ENCODE measurements at regions not wholly inside any gene's neighbourhood (a gene's known extent, or its start where the extent isn't known, plus 50 kb on each side); places are given as distances from the start of the nearest gene placed in this dataset.

DNA sequence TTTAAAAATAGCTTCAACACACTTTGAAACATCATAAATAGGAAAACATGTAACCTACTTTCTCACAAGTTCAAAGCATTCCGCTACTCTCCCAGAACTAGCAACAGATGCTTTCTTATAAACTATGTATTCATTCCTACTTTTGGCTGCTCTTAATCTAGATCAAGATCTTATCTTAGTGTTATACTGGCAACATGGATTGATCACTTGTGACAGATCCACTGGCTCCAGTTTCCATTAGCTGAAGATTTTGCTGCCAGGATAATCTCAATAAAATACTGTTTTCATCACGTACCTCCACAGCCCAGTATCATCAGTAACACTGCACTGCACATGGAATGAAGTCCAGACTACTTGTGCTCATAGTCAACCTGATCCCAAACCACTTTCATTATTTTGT, 491.7 kb upstream of the AGTR1 start:
- no peak for ATAC-seq
- POLR2A ChIA-PET: no interaction called here

DNA sequence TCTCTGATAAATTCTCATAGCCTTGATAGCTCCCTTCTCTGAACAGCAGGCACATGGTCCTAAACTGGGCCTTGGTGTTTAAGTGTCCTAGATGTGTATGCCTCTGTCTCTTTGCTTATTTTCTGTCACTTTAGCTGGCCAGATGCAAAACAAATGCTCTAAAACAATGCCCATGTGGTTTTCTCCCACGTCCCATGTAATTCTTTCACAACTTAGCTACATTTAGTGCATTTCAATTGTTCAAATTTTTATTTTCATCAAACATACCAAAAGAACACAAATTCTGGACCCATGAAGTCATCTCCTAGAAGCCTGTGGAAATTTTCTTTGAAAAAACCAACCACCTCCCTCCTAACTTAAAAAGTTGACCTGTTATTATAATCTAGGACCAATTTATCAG, 491.3 kb upstream of the AGTR1 start:
- Histone ChIP-seq H3K4me2 (no peak overlapping the region), H3K9me3 (no peaks in the 10 kb centered on the region), H3K4me1 (no peaks in the 10 kb centered on the region), H3K4me3 (no peak overlapping the region), H3K27ac (no peak overlapping the region)
- TF ChIP-seq SMC3 (IDR thresholded peaks at IDR 0.05): no peak
- no peak for TF ChIP-seq RCOR1 (IDR thresholded peaks at IDR 0.05; ENCODE audit: low read depth, low read length)
- TF ChIP-seq, protein P1, sequence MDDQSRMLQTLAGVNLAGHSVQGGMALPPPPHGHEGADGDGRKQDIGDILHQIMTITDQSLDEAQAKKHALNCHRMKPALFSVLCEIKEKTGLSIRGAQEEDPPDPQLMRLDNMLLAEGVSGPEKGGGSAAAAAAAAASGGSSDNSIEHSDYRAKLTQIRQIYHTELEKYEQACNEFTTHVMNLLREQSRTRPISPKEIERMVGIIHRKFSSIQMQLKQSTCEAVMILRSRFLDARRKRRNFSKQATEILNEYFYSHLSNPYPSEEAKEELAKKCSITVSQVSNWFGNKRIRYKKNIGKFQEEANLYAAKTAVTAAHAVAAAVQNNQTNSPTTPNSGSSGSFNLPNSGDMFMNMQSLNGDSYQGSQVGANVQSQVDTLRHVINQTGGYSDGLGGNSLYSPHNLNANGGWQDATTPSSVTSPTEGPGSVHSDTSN (IDR thresholded peaks at IDR 0.05): no peak
- TF ChIP-seq HOXB13 (CRISPR knock-in tag; IDR thresholded peaks at IDR 0.05; ENCODE audit: low read depth): no peak
- no peak for TF ChIP-seq SREBF2 (IDR thresholded peaks at IDR 0.05)
- no peak for TF ChIP-seq CBX8 (IDR thresholded peaks at IDR 0.05)
- TF ChIP-seq EHF (CRISPR knock-in tag; IDR thresholded peaks at IDR 0.05): no peak
- no peak for TF ChIP-seq POLR2A (IDR thresholded peaks at IDR 0.05; ENCODE audit: low read length)
- no peak for TF ChIP-seq RNF2 (IDR thresholded peaks at IDR 0.05; ENCODE audit: borderline replicate concordance, low read depth)
- TF ChIP-seq GATA3 (IDR thresholded peaks at IDR 0.05; ENCODE audit: borderline replicate concordance): no peak
- no peak for TF ChIP-seq MYC (IDR thresholded peaks at IDR 0.05; ENCODE audit: borderline replicate concordance, low read length)
- no peak for TF ChIP-seq HOXA7 (CRISPR knock-in tag; IDR thresholded peaks at IDR 0.05)
- TF ChIP-seq, protein P2, sequence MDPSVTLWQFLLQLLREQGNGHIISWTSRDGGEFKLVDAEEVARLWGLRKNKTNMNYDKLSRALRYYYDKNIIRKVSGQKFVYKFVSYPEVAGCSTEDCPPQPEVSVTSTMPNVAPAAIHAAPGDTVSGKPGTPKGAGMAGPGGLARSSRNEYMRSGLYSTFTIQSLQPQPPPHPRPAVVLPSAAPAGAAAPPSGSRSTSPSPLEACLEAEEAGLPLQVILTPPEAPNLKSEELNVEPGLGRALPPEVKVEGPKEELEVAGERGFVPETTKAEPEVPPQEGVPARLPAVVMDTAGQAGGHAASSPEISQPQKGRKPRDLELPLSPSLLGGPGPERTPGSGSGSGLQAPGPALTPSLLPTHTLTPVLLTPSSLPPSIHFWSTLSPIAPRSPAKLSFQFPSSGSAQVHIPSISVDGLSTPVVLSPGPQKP (IDR thresholded peaks at IDR 0.05; ENCODE audit: low read depth, low read length): no peak
- no peak for TF ChIP-seq KDM1A (IDR thresholded peaks at IDR 0.05; ENCODE audit: low read depth)
- TF ChIP-seq CEBPB (IDR thresholded peaks at IDR 0.05): no peak
- no peak for TF ChIP-seq CHD2 (IDR thresholded peaks at IDR 0.05; ENCODE audit: low read length, partially characterized antibody)
- DNase-seq (ENCODE audit: low read depth in 1 of 2, low spot score in 1 of 2): no peak
- no peak for FAIRE-seq
- no peak for ATAC-seq
- 8% methylated on average over 1 of the region's 1 CpG for WGBS (ENCODE audit: missing lambda C conversion rate)
- ChIA-PET CTCF (interaction anchor here (1.1 kb wide), 1 partner anchor 15 kb away, joined by 3 read pairs; no protein-coding TSS in a partner anchor), POLR2A (no interaction called here)

More for the DNA sequence above, 491.7 kb upstream of the AGTR1 start:
- CTCF ChIA-PET: interaction anchor here (1.1 kb wide), 1 partner anchor 16 kb away, joined by 3 read pairs; no protein-coding TSS in a partner anchor
- no peak overlapping the region for H3K27ac ChIP-seq
- H3K9me3 ChIP-seq: no peaks in the 10 kb centered on the region
- DNase-seq (ENCODE audit: low read depth in 1 of 2, low spot score in 1 of 2): no peak
- no peak for FAIRE-seq
- no peak overlapping the region for H3K4me3 ChIP-seq
- TF ChIP-seq GATA3 (IDR thresholded peaks at IDR 0.05; ENCODE audit: borderline replicate concordance) (no peak), CBX2 (IDR thresholded peaks at IDR 0.05; ENCODE audit: borderline replicate concordance, low read depth) (no peak), EHF (CRISPR knock-in tag; IDR thresholded peaks at IDR 0.05) (no peak), ZNF302 (CRISPR knock-in tag; IDR thresholded peaks at IDR 0.05) (no peak), HDAC2 (IDR thresholded peaks at IDR 0.05) (no peak), RAD21 (conservative IDR thresholded peaks at IDR 0.05 in 1 of 2, IDR thresholded peaks at IDR 0.05 in 1 of 2) (no peak), PHF8 (IDR thresholded peaks at IDR 0.05; ENCODE audit: borderline replicate concordance, low read depth) (no peak), ZFP36 (IDR thresholded peaks at IDR 0.05; ENCODE audit: borderline replicate concordance, partially characterized antibody) (no peak)
- TF ChIP-seq, protein P3, sequence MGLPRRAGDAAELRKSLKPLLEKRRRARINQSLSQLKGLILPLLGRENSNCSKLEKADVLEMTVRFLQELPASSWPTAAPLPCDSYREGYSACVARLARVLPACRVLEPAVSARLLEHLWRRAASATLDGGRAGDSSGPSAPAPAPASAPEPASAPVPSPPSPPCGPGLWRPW (IDR thresholded peaks at IDR 0.05): no peak
- no peaks in the 10 kb centered on the region for H3K4me1 ChIP-seq
- H3K4me2 ChIP-seq: no peak overlapping the region
- WGBS (ENCODE audit: missing lambda C conversion rate): 41% methylated on average over 2 of the region's 2 CpGs

DNA sequence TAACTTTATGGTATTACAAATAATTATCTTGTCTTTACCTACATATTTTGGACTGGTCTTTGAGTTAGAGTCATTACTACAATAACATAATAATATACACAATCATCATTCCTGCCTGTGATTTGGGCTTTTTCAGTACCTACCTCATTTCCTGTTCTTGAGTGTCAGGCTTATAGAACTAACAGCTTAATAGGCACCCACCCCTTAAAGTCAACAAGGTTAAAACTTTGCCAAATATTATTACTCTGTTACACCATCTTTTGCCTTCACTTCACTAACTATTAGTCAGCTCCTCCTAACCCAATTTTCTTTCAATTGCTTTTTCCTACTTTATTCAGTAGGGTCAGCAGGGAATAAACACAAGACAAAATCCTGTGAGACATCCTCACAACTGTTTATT, 488.7 kb upstream of the AGTR1 start:
- Histone ChIP-seq H3K4me3 (no peak overlapping the region), H3K9me3 (no peaks in the 10 kb centered on the region), H3K4me2 (no peak overlapping the region), H3K27ac (no peak overlapping the region), H3K4me1 (no peaks in the 10 kb centered on the region)
- ChIA-PET CTCF (no interaction called here), POLR2A (no interaction called here)
- no peak for DNase-seq (ENCODE audit: low read depth in 1 of 2, low spot score in 1 of 2)
- no peak for TF ChIP-seq MYC (IDR thresholded peaks at IDR 0.05; ENCODE audit: borderline replicate concordance, low read length)
- no peak for TF ChIP-seq HOXB5 (CRISPR knock-in tag; IDR thresholded peaks at IDR 0.05)
- no peak for TF ChIP-seq HOXA7 (CRISPR knock-in tag; IDR thresholded peaks at IDR 0.05)
- no peak for TF ChIP-seq ESRRA (IDR thresholded peaks at IDR 0.05; ENCODE audit: borderline replicate concordance, low read length)
- TF ChIP-seq FOXS1 (CRISPR knock-in tag; IDR thresholded peaks at IDR 0.05): no peak
- no peak for TF ChIP-seq CHD2 (IDR thresholded peaks at IDR 0.05; ENCODE audit: low read length, partially characterized antibody)
- TF ChIP-seq HEYL (CRISPR knock-in tag; IDR thresholded peaks at IDR 0.05): no peak
- TF ChIP-seq ZSCAN20 (CRISPR knock-in tag; IDR thresholded peaks at IDR 0.05): no peak
- no peak for TF ChIP-seq EHF (CRISPR knock-in tag; IDR thresholded peaks at IDR 0.05)
- TF ChIP-seq HDAC2 (IDR thresholded peaks at IDR 0.05): no peak
- no peak for TF ChIP-seq TP53 (CRISPR knock-in tag; IDR thresholded peaks at IDR 0.05)
- no peak for FAIRE-seq
- ATAC-seq: no peak
